Cardiac fibroblast (primary cell): ENCODE measurements at regions not wholly inside any gene's neighbourhood (a gene's known extent, or its start where the extent isn't known, plus 50 kb on each side); places are given as distances from the start of the nearest gene placed in this dataset.
A peak's percentile ranks its signal among the peaks of the same experiment; 100 is the strongest.

Experiments used
- DNase-seq, 2 donors: peaks; one replicate each; pipeline versions ENCODE4 v3.0.0 to v3.0.0-alpha.2; 2010; ENCODE audit warnings: low read depth in 2 of 2
- H3K4me3 ChIP-seq, 2 donors: replicated peaks in 1 of 2; 1 replicate in 1 of 2; 2 replicates in 1 of 2; pipeline ENCODE4 v1.5.1; 2011; ENCODE audit warnings: low read depth in 2 of 2, low read length in 2 of 2, mild to moderate bottlenecking in 2 of 2, moderate library complexity in 1 of 2
- CTCF ChIP-seq: IDR thresholded peaks from one replicate; pipeline ENCODE4 v1.5.1; 2011; ENCODE audit warnings: low read depth, mild to moderate bottlenecking, low read length, inconsistent platforms

GRCh38 chr13:79128158-79128557 lies 277.9 kb downstream of the RBM26 start:
- H3K4me3 ChIP-seq: no peak overlapping the region
- no peak for TF ChIP-seq CTCF
- peak; percentile 67 to 74 for DNase-seq

- H3K4me3 ChIP-seq: no peak overlapping the region
- DNase-seq: no peak
- TF ChIP-seq CTCF: no peak
These were observed 279.3 kb downstream of the RBM26 start for GRCh38 chr13:79126706-79127105.

- no peak for TF ChIP-seq CTCF
- DNase-seq: no peak
- no peak overlapping the region for H3K4me3 ChIP-seq
These were observed 281.9 kb downstream of the RBM26 start for GRCh38 chr13:79124183-79124582.

- no peak overlapping the region for H3K4me3 ChIP-seq
- no peak for DNase-seq
- no peak for TF ChIP-seq CTCF
These were observed 284.8 kb downstream of the RBM26 start for GRCh38 chr13:79121286-79121685.

- no peak for DNase-seq
- H3K4me3 ChIP-seq: no peak overlapping the region
- no peak for TF ChIP-seq CTCF
These were observed 286.4 kb downstream of the RBM26 start for GRCh38 chr13:79119578-79120107.

- no peak for DNase-seq
- TF ChIP-seq CTCF: no peak
- no peak overlapping the region for H3K4me3 ChIP-seq
These were observed 294.0 kb downstream of the RBM26 start for GRCh38 chr13:79112016-79112415.
